HG03039 (cell line): ENCODE measurements at regions not wholly inside any gene's neighbourhood (a gene's known extent, or its start where the extent isn't known, plus 50 kb on each side); places are given as distances from the start of the nearest gene placed in this dataset.
"Not testable (repeated sequence)": the region's sequence is repeated elsewhere in the genome, so short reads cannot be mapped to it uniquely, and the experiment has no call there.

Experiments used
- ATAC-seq: cut with Tn5 transposase; IDR thresholded peaks from one replicate; pipeline ENCODE4 v1.9.1; 2021; ENCODE audit warnings: mild to moderate bottlenecking, moderate library complexity; ENCODE audit not compliant: unreplicated experiment

DNA sequence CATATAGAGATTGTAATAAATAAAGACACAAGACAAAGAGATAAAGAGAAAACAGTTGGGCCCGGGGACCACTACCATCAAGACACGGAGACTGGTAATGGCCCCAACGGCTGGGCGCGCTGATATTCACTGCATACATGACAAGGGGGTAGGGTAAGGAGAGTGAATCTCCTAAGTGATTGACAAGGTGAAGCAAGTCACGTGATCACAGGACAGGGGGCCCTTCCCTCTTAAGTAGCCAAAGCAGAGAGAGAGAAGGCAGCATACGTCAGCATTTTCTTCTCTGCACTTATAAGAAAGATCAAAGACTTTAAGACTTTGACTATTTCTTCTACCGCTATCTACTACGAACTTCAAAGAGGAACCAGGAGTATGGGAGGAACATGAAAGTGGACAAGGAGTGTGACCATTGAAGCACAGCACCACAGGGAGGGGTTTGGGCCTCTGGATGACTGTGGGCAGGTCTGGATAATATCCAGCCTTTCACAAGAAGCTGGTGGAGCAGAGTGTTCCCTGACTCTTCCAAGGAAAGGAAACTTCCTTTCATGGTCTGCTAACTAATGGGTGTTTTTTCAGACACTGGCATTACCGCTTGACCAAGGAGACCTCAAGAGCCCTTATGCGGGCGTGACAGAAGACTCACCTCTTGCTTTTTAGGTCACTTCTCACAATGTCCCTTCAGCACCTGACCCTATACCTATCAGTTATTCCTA, 75.6 kb downstream of the MRPL39 start:
- not testable (repeated sequence) for ATAC-seq

DNA sequence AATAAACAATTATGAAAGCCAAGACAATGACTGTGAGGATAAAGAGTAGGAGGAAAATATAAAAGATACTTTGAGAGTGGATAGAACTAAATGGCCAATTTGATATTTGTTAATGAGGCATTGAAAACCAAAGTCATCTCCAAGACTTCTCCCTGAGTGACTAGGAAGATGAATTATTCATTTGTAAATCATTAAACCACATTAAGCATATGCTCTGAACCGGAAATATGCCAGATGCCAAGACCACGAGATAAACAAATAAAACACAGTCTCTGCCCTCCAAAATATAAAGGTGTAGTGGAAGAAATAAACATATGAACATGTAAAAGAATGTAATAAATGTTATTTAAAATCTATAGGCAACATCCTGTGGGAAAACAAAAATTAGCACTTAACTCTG, 78.8 kb downstream of the MRPL39 start:
- no peak for ATAC-seq

DNA sequence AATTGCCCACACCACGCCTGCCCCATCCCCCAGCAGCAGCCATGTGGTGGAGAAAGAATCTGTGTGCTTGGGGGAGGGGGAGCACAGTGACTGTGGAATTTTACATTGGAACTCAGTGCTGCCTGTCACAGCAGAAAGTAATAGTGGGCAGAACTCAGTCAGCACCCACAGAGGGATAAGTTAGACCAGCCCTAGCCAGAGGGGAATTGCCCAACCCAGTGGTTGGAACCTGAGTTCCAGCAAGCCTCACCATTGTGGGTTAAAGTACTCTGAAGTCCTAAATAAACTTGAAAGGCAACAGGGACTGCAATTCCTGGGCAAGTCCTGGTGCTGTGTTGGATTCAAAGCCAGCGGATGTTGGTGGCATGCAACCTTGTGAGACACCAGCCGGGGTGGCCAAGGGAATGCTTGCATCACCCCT, 88.8 kb downstream of the MRPL39 start:
- no peak for ATAC-seq

DNA sequence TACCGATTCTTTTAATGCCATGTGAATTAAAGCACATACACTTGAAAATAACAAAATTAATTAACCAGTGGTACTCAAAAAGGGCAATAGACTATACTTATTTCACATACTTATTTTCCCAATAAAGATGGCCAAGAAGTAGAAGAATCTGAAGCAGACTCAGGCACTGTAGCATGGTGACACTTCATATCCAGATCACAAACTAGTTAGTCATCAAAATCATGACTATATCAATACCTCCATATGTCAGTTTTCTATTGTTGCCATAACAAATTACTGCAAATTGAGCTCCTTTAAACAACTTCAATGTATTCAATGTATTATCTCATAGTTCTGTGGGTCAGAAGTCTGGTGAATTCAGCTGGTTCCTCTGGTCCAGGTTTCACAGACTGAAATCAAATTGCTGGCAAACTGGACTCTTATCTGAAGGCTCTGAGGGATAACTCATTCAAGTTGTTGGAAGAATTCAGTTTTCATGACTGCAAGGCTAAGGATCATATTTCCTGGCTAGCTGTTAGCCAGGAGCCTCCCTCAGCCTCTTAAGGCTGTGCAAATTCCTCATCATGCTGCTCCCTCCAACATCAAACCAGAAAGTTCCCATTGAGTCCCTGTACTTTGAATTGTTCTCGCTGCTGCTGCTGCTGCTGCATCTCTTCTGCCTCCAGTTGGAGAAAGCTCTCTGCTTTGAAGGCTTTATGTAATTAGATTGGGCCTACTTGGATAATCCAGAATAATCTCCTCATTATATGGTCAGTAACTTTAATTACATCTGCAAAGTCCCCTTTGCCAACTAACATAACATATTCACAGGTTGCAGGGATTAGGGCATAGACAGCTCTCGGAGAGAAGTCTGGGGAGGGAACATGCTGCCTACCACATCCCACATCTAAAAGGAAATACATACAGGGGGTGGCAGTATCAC, 91.5 kb downstream of the MRPL39 start:
- no peak for ATAC-seq

DNA sequence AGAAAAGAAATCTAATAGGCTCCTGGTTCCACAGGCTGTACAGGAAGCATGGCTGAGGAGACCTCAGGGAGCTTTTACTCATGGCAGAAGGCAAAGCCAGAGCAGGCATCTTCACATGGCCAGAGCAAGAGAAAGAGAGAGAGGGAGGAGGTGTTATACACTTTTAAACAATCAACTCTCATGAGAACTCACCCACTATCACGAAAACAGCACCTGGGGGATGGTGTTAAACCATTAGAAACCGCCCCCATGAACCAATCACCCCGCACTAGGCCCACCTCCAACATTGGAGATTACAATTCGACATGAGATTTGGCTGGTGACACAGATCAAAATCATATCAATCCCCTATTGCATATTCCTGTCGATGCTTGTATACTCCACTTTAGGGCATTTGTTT, 93.5 kb downstream of the MRPL39 start:
- ATAC-seq = no peak

DNA sequence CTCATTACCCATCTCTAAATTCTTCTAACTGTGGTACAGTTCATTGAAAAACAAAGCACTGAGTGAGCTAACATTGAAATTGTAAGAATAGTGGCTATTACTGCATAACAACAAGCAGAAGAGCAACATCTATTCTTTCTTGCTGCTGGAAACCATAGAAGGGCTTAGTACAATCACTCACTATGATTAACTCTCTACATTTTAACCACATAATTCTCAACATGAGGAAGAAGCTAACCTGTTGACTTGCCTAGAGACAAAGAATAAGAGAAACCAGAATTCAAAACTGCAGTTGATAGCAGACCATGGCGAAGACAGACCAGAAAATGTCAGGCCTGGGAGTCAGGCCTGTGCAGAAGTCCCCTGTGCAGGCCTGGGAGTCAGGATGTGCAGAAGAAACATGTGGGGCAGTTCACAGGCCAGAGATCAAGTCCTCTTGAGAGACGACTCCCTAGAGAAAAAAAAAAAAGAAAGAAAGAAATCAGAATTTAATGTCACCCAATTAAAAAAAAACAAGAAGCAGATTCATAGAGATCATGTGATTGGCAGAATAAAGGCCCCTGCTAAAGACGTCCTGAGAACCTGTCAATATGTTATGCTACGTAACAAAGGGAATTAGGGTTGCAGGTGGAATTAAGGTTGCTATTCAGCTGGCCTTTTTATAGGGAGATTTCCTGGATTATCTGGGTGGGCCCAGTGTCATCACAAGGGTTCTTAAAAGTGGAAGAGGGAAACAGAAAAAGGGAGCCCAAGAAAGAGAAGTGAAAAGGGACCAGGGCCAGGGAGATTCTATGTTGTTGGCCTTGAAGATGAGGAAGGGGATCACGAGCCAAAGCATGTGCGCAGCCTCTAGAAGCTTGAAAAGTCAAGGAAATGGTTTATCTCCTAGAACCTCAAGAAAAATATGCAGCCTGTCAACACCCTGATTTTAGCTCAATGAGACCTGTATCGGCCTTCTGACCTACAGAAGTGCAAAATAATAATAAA, 94.9 kb downstream of the MRPL39 start:
- ATAC-seq = no peak

DNA sequence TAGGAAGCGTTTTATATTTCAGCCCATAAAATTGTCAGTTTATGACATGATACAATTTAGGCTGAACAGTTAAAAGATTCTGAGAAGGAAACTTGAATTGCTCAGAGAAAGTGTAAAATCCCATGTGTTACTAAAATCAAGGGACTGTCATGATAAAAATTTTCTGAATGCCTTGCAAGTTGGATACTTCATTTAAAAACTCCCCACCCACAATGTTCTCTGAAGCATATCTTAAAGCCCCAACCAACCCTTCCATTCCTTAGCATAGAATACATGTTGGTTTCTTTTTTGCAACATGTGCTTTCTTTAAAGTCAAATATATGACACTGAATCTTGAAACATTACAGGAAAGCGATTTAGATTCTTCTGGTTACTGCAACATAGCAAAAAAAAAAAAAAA, 97.4 kb downstream of the MRPL39 start:
- peak; percentile 51 for ATAC-seq

DNA sequence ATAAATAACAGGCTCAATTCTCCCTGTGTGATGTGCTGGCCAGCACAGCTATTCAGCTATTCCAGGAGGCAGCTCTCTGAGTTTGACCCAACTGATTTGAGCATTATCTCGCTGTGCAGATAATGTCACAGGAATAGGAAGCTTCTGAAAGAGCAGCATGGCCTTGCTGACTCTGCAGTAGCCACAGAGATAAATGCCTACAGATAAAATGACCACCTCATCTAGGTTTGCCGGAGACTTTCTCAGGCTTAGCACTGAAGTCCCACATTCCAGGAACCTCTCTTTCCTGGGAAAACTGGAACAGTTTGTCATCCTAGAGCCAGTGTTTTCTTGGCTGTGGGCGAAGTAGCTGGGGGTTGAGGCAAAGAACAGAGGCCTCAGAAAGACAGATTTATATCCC, 98.9 kb downstream of the MRPL39 start:
- no peak for ATAC-seq

DNA sequence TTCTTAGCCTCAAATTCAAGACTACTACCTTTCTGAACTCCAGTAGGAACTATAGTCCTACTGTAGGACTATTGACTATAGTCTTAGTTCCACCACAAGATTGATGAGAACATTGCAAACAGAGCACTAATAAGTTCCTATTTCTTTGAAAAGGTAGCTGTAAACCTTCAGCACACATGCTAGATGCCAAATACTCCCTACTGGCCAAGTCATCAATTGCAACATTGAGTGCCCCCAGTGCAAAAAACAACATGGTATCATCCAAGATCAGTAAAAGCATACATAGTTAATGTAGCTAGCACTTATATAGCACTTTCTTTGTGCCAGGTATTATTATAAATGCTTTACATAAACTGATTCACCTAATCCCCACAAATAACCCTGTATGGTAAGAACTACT, 99.8 kb downstream of the MRPL39 start:
- no peak for ATAC-seq

DNA sequence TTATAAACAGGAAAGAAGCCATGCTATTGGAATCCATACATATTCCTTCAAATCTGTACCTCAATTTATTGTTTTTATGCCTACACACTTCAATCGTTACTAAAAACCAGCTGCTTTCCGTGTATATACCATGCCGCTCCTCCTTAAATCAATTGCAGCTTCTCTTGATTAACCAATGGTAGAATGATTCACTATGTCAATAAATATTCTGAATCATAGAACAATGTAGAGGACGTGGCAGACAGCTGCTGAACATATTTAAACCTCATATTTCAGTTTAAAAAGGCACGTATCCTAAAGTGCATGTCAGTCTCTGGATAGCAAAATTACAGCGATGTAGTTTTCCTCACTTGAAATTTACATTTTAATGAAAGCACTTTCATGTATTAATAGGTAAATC, 100.4 kb downstream of the MRPL39 start:
- no peak for ATAC-seq

DNA sequence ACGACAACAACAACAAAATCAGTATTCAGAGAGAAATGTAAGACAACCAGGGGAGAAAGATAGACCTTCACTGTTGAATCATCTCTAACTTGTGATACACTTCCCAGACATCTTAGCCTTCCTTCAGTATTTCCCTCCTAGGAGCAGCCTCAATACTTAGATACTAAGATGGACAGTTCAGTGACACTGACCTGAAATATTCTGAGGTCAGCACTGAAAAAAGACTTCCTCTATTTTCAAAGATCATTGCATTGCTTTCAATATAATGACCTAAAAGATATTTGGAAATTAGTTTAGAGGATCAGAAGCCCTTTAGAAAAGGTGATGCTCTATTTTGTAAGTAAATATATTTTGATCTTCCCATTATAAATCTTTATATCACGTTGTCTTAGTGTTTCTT, 101.0 kb downstream of the MRPL39 start:
- no peak for ATAC-seq

DNA sequence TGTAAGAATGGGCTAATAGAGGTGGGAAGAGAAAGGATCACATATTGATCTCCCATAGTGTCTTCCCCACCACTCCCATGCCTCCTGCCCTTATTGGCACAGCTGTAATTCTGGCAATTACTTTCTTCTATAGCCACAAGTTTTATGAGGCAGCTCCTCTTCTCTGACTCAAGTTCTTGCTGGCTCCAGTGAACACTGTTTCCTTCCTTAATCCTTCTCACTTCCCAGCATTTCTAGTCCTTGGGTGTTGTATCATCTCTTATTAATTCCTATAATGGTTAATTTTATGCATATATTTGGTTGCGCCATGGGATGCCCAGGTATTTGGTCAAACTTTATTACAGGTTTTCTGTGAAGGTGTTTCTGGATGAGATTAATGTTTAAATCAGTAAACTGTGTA, 103.3 kb downstream of the MRPL39 start:
- no peak for ATAC-seq

DNA sequence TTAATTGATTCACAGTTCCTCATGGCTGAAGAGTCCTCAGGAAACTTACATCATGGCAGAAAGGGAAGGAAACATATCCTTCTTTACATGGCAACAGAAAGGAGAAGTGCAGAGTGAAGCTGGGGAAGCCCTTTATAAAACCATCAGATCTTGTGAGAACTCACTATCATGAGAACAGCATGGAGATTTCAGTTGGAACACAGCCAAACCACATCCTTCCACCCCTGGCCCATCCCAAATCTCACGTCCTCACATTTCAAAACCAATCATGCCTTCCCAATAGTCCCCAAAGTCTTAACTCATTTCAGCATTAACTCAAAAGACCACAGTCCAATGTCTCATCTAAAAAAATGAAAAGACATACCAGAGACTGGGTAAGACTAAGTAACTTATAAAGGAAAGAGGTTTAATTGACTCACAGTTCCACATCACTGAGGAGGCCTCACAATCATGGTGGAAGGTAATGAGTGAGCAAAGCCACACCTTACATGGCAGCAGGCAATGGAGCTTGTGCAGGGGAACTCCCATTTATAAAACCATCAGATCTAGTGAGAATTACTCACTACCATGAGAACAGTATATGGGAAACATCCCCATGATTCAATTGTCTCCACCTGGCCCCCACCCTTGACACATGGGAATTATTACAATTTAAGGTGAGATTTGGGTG, 105.2 kb downstream of the MRPL39 start:
- peak; percentile 55 for ATAC-seq

DNA sequence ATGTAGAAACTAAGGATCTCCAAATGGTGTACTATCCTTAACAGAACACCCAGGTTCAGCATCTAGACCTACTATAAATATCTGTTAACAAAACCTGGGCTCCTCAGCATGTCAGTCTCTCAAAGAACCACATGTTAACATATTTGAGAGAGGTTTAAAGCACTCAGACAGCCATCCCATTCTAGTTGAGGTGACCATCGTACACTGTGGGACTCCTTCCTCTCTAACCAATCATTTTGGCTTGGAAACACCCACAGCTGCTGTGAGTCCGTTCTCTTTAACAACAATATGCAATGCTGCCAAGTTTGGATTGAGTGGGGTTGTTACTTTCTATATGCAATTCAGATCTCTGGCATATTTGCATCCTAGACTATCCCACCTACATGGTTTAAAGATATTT, 105.8 kb downstream of the MRPL39 start:
- ATAC-seq = peak; percentile 21

DNA sequence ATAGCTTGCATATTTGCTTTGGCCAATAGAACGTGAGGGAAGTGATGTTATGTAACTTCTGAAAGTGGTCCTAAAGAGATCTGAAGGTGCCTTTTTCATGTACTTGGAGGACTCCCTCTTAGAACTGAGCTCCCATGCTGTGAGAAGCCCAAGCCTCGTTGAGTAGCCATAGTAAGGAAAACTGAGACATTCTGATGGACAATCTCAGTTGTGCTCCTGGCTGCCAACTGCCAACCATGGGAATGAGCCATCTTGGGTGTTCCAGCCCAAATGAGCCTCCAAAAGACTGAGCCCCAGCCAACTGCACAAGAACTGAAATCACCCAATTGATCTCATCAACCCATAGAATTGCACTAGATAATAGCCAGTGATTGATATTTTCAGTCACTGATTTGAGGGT, 106.7 kb downstream of the MRPL39 start:
- ATAC-seq = no peak

DNA sequence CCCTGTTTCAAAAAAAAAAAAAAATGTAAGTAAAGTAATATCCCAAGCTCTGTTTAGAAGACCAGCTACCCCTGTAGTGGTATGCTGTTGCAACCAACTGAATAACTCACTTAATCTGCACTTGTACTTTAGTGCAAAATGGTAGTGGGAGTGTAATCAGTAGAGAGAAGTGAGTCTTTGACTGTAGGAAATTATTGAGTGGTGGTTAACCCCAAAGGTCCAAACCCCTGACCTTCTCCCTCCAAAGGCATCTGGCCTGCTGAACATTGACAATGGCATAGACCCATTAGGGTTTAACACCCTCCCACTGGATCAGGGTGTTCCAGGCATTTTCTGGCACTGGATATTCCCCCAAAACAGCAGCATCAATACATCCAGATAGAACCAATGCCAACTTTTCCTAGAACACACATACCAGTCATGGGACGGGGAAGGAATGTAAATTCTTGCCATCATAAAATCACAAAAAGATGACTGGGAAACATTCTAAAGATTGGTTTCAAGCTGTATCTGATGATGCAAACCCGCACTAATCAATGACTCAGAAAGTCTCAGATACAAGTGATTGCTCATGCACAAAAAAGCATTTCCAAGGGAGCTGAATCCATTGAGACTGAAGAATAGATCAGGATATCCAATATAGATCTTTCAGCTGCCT, 110.3 kb downstream of the MRPL39 start:
- no peak for ATAC-seq

DNA sequence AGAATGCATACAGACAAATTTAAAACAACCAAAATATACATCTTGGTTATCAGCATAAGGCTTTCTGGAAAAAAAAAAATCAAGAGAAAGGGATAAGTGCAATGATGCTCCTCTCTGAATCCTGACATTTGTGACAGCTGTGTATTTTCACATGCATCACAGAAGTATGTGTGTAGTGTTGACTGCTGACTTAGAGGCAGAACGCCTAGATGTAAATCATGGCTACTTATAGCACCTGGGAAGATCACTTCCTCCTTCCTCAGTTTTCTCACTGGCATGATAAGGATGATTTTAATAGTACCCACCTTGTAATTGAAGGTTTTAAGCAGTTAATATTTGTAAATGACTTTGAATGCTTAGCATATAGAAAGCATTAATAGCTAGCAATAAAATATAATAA, 112.5 kb downstream of the MRPL39 start:
- ATAC-seq = no peak

DNA sequence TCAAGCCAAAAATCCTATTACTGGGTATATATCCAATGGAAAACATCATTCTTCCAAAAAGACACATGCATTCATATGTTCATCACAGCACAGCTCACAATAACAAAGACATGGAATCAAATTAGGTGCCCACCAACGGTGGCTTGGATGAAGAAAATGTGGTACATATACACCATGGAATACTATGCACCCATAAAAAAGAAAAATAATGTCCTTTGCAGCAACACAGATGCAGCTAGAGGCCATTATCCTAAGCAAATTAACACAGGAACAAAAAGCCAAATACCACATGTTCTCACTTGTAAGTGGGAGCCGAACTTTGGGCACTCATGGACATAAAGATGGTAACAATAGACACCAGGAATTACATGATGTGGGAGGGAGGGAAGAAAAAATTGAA, 113.6 kb downstream of the MRPL39 start:
- ATAC-seq = no peak

DNA sequence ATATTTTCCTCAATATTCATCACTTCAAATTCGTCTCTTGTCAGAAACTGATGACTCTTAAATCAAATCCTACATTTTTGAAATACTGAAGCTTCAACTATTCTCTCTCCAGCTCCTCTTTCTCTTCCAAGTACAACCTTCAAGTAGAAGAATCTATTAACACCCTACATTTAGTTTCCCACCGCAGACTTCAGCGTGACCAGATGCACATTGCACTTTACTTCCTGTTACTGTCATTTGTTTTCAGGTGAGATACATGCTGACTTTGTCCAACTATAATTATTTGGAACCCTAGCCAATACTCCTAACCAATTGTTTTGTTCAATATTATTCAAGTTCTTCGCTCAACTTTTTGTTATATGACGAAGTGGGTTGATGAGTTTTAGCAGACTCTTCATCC, 116.0 kb downstream of the MRPL39 start:
- no peak for ATAC-seq

DNA sequence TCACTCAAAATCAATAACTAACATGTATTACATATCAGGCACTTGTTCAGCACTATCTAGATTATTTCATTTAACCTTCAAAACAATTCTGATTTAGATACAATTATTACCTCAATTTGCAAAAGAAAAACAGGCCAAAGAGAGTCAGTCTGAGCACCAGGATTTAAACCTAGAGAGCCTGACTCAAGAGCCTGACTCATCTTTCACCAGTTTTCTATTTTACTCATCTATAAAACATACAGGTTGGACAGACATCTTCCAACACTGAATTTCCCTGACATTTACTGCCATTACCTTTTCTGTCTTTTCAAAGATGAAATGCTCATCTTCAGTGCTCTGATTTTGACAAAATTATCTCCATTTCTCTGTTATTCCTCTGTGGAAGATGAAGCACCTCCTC, 116.5 kb downstream of the MRPL39 start:
- ATAC-seq = no peak
